ENCODE measurements at regions not wholly inside any gene's neighbourhood (a gene's known extent, or its start where the extent isn't known, plus 50 kb on each side); places are given as distances from the start of the nearest gene placed in this dataset.

DNA sequence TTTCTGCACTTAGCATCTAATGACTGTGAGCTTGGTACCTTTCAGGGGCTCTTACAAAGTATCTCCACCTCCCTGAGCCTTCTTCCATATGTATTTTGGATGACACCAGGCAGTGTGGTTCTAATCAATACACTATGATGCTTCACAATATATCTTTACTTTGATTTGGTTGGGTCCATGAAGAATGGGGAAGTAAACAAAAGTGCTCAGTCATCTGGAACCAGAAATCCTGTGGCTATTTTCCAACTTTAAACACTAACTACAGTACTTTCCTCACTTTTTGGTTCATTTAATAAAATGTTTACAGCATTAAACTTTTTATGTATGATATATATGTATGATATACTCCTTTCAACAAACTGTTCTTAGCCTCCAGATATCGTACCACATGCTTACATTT lies 216.4 kb upstream of the AFF2 start:
- no peak for TF ChIP-seq POLR2AphosphoS2 (conservative IDR thresholded peaks at IDR 0.05; ENCODE audit: low read length)
- no peak for TF ChIP-seq EP300 (IDR thresholded peaks at IDR 0.05)
- TF ChIP-seq, protein P1, sequence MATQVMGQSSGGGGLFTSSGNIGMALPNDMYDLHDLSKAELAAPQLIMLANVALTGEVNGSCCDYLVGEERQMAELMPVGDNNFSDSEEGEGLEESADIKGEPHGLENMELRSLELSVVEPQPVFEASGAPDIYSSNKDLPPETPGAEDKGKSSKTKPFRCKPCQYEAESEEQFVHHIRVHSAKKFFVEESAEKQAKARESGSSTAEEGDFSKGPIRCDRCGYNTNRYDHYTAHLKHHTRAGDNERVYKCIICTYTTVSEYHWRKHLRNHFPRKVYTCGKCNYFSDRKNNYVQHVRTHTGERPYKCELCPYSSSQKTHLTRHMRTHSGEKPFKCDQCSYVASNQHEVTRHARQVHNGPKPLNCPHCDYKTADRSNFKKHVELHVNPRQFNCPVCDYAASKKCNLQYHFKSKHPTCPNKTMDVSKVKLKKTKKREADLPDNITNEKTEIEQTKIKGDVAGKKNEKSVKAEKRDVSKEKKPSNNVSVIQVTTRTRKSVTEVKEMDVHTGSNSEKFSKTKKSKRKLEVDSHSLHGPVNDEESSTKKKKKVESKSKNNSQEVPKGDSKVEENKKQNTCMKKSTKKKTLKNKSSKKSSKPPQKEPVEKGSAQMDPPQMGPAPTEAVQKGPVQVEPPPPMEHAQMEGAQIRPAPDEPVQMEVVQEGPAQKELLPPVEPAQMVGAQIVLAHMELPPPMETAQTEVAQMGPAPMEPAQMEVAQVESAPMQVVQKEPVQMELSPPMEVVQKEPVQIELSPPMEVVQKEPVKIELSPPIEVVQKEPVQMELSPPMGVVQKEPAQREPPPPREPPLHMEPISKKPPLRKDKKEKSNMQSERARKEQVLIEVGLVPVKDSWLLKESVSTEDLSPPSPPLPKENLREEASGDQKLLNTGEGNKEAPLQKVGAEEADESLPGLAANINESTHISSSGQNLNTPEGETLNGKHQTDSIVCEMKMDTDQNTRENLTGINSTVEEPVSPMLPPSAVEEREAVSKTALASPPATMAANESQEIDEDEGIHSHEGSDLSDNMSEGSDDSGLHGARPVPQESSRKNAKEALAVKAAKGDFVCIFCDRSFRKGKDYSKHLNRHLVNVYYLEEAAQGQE (IDR thresholded peaks at IDR 0.05): no peak
- TF ChIP-seq, protein P2, sequence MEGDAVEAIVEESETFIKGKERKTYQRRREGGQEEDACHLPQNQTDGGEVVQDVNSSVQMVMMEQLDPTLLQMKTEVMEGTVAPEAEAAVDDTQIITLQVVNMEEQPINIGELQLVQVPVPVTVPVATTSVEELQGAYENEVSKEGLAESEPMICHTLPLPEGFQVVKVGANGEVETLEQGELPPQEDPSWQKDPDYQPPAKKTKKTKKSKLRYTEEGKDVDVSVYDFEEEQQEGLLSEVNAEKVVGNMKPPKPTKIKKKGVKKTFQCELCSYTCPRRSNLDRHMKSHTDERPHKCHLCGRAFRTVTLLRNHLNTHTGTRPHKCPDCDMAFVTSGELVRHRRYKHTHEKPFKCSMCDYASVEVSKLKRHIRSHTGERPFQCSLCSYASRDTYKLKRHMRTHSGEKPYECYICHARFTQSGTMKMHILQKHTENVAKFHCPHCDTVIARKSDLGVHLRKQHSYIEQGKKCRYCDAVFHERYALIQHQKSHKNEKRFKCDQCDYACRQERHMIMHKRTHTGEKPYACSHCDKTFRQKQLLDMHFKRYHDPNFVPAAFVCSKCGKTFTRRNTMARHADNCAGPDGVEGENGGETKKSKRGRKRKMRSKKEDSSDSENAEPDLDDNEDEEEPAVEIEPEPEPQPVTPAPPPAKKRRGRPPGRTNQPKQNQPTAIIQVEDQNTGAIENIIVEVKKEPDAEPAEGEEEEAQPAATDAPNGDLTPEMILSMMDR (IDR thresholded peaks at IDR 0.05): no peak
